Activated CD8-positive, alpha-beta T cell treated with anti-CD3 and anti-CD28 coated beads for 36 hours (primary cell): ENCODE measurements at regions not wholly inside any gene's neighbourhood (a gene's known extent, or its start where the extent isn't known, plus 50 kb on each side); places are given as distances from the start of the nearest gene placed in this dataset.

Experiments
- ATAC-seq: fragments of 200-7000 bp; cut with Tn5 transposase; one replicate; pipeline ENCODE4 v1.10.0; 2021; ENCODE audit warnings: mild to moderate bottlenecking, moderate library complexity
- CTCF ChIA-PET: fragments of 350-600 bp; sonication (Branson Sonifier 250); formaldehyde crosslinking; loops from one replicate; lab custom pipeline; 2021; ENCODE audit warnings: antibody characterized with exemption; lab: Charles Lee
- POLR2A ChIA-PET: fragments of 350-600 bp; sonication (Branson Sonifier 250); formaldehyde crosslinking; loops from one replicate; lab custom pipeline; 2021; ENCODE audit warnings: antibody characterized with exemption; lab: Charles Lee
- DNase-seq: peaks from one replicate; pipeline ENCODE4 v3.0.0-alpha.2; 2020
- H3K27ac Mint-ChIP-seq: one replicate; pipeline ENCODE4 v1.8.0; 2021; ENCODE audit warnings: mild to moderate bottlenecking, mixed read lengths
- H3K27me3 Mint-ChIP-seq: one replicate; pipeline ENCODE4 v1.8.0; 2021; ENCODE audit warnings: mixed read lengths
- H3K36me3 Mint-ChIP-seq: one replicate; pipeline ENCODE4 v1.8.0; 2021; ENCODE audit warnings: low read depth, mixed read lengths
- H3K4me1 Mint-ChIP-seq: one replicate; pipeline ENCODE4 v1.8.0; 2021; ENCODE audit warnings: low read depth, mixed read lengths
- H3K4me3 Mint-ChIP-seq: one replicate; pipeline ENCODE4 v1.8.0; 2021; ENCODE audit warnings: mild to moderate bottlenecking, moderate library complexity, mixed read lengths
- H3K9me3 Mint-ChIP-seq: one replicate; pipeline ENCODE4 v1.8.0; 2021; ENCODE audit warnings: mixed read lengths
- intact Hi-C: fragments of 100-400 bp; cut with micrococcal nuclease; formaldehyde crosslinking; loops from one replicate; pipeline ENCODE4 v1.10.0; 2022
- TF ChIP-seq, protein P1 (sequence below): fragments of 200-600 bp; IDR thresholded peaks from one replicate; pipeline ENCODE4 v1.8.0; 2022; ENCODE audit warnings: antibody characterized with exemption, mild to moderate bottlenecking

DNA sequence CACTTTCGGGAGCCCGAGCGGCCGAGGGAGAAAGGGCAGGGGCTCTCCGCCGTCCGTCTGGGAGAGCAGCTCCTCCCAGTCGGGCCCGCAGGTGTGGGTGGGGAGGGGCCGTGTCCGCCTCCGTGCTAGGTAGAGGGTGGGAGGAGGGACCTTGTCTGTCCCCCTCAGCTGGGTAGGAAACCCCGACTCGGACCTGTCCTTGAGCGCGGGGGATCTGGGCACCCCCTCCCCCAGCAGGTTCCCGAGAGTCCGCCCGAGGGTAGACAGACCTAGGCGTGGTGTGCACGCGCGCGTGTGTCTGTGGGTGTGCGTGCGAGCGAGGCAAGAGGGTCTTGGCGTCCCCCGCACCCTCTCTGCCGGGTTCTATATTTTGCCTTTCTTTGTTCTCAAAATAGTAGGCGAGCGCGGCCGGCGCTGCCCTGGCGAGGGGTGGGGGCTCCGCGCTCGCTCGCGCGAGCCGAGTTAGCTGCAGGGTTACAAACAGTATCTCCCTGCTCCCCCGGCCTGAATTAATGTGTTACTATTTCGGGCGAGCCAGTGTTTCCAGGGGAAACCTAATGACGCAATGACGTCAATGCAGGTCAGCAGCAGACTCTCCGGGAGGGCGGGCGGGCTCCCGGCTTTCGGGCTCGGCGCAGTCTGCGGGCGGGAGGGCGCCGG is 73.9 kb upstream of the LEP start:
- no peak overlapping the region for H3K27ac Mint-ChIP-seq
- peak overlapping the region; percentile 70 for H3K4me3 Mint-ChIP-seq
- ATAC-seq (peak; percentile 57), DNase-seq (peak; percentile 49)
- TF ChIP-seq, protein P1, sequence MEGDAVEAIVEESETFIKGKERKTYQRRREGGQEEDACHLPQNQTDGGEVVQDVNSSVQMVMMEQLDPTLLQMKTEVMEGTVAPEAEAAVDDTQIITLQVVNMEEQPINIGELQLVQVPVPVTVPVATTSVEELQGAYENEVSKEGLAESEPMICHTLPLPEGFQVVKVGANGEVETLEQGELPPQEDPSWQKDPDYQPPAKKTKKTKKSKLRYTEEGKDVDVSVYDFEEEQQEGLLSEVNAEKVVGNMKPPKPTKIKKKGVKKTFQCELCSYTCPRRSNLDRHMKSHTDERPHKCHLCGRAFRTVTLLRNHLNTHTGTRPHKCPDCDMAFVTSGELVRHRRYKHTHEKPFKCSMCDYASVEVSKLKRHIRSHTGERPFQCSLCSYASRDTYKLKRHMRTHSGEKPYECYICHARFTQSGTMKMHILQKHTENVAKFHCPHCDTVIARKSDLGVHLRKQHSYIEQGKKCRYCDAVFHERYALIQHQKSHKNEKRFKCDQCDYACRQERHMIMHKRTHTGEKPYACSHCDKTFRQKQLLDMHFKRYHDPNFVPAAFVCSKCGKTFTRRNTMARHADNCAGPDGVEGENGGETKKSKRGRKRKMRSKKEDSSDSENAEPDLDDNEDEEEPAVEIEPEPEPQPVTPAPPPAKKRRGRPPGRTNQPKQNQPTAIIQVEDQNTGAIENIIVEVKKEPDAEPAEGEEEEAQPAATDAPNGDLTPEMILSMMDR: no peak
- H3K9me3 Mint-ChIP-seq: no peaks in the 10 kb centered on the region
- intact Hi-C loops: no loop called here
- POLR2A ChIA-PET: no interaction called here
- H3K36me3 Mint-ChIP-seq: no peaks in the 10 kb centered on the region
- H3K4me1 Mint-ChIP-seq: peaks cover 7% of the 10 kb centered on the region
- H3K27me3 Mint-ChIP-seq: peaks cover 50% of the 10 kb centered on the region
- CTCF ChIA-PET: interaction anchor here (1.3 kb wide), 1 partner anchor 43 kb away, joined by 4 read pairs; no protein-coding TSS in a partner anchor

DNA sequence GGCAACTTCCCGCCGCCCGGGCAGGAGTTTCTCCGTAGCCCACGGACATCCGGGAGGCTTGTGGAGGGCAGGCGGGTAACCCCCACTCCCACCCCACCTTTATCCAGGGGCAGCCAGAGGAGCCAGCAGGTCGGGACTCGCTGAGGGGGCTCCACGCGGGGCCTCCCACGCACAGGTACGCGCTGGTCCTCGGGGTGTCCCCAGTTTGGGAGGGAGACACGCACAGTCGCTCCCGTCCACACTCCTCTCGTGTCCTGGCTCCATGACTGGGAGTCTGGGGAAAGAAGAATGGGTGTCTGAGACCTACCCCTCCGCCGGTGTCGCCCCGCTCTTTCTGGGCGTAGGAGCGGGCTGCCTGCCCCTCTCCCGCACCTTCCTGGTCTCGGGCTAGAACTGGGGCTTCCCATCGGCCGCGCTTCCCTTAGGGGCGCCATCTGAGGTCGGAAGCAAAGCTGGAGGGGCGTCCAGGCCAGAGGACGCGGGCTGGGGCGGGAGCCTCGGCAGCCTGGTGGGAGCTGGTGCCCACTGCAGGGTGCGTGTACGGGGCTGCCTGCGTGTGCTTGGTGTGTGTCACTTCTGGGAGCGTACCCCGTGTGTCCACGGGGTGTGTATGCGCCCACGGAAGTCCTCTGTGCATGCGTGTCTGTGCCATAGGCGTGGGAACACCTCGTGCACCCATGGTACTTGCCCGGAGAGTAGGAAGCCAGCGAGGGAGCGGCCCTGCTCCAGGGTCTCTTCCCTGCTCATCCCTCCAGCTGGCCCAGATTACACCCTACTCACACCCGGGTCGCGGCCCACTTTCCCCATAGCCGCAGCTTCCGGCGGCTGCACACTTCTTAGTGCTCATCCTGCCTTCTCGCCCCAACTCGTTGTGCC is 73.0 kb upstream of the LEP start:
- Mint-ChIP-seq H3K27ac (no peak overlapping the region), H3K9me3 (no peaks in the 10 kb centered on the region), H3K4me3 (peak overlapping the region; percentile 17), H3K36me3 (no peaks in the 10 kb centered on the region), H3K27me3 (peaks cover 43% of the 10 kb centered on the region), H3K4me1 (peaks cover 7% of the 10 kb centered on the region)
- ChIA-PET POLR2A (no interaction called here), CTCF (interaction anchor here (1.1 to 1.2 kb wide), 2 partner anchors 40 to 42 kb away, joined by 4 read pairs; no protein-coding TSS in a partner anchor)
- DNase-seq: peak; percentile 12
- TF ChIP-seq, protein P1: no peak
- intact Hi-C loops: no loop called here
- ATAC-seq: peak; percentile 18

DNA sequence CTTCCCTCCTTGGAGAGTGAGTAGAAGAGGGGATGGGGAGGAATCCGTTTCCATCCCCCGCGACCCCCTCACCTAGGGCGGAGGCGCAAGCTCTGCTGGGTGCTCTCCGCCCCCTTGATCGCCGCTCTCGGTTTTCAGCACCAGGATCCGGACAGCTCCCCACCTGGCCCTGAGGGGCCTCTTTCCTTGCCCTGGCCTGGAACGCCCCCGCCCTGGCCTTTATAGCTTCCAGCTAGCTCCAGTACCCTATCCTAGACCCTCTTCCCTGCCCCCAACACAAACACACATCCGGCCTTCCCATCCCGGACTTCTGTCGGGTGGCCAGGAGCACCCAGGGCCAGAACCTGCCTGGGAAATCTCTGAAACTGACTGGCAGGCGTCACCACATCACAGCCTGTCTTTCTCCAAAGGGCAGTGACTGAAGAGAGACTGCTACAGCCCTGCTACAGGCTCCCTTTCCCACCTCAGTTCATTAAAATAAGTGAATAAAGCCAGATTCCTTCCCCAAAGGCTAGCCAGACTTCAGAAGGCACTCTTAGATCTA is 72.3 kb upstream of the LEP start:
- DNase-seq: peak; percentile 37
- Mint-ChIP-seq H3K27ac (no peak overlapping the region), H3K4me3 (no peak overlapping the region), H3K36me3 (no peaks in the 10 kb centered on the region), H3K4me1 (peaks cover 7% of the 10 kb centered on the region), H3K9me3 (no peaks in the 10 kb centered on the region), H3K27me3 (peaks cover 43% of the 10 kb centered on the region)
- intact Hi-C loops: no loop called here
- CTCF ChIA-PET: interaction anchor here (1.1 to 1.2 kb wide), 2 partner anchors 40 to 41 kb away, joined by 4 read pairs; no protein-coding TSS in a partner anchor
- POLR2A ChIA-PET: no interaction called here
- peak; percentile 21 for ATAC-seq
- TF ChIP-seq, protein P1: no peak

DNA sequence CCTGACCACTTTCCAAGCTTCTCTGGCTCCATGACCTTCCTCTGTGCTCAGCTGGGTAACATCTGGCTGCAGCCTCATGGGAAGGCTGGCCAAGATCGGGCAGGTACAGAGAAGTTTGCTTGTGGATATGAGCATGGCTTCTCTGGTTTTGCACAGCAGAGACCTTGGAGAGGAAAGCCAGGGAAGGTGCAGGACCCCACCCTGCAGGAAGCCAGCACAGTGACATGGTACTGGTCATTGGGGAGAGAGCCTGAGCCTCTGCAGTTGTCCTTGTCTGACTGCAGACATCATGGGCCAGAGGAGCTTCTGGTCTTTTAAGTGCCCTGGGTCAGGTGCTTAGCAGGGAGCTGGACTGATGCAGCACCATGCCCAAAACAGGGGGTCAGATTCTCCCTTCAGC is 70.6 kb upstream of the LEP start:
- H3K4me1 Mint-ChIP-seq: peaks cover 7% of the 10 kb centered on the region
- no peaks in the 10 kb centered on the region for H3K36me3 Mint-ChIP-seq
- no peak overlapping the region for H3K27ac Mint-ChIP-seq
- POLR2A ChIA-PET: interaction anchor here (0.9 kb wide), 1 partner anchor 135 kb away, joined by 3 read pairs; no protein-coding TSS in a partner anchor
- intact Hi-C loops: no loop called here
- H3K9me3 Mint-ChIP-seq: no peaks in the 10 kb centered on the region
- DNase-seq (no peak), ATAC-seq (no peak)
- H3K27me3 Mint-ChIP-seq: peaks cover 36% of the 10 kb centered on the region
- CTCF ChIA-PET: interaction anchor here (0.8 to 1.8 kb wide), 4 partner anchors 10 to 40 kb away, joined by 3 to 4 read pairs (median 4); no protein-coding TSS in a partner anchor
- H3K4me3 Mint-ChIP-seq: no peak overlapping the region
- TF ChIP-seq, protein P1: no peak
